ENCODE measurements at regions not wholly inside any gene's neighbourhood (a gene's known extent, or its start where the extent isn't known, plus 50 kb on each side); places are given as distances from the start of the nearest gene placed in this dataset.

DNA sequence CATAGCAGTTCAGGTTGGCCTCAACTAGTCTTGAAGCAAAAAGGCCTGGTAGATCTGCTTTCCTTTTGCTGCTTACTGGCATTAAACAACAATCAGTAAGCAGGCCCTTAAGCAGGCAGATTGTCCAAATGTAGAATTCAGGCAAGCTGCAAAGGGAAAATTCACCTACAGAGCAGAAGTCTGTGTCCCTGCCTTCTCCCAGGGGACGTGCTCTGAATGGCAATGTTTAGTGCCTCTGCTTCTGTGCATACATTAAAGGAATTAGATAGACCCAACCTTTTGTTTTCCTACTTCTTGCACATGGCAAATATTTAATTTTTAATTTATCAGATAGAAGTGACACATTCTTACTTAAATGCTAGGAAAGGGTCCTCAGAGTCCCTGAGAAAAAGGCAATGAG, 328.8 kb upstream of the PIK3R1 start:
- TF ChIP-seq POLR2A (IDR thresholded peaks at IDR 0.05) (no peak), CTCF (IDR thresholded peaks at IDR 0.05) (no peak), EP300 (IDR thresholded peaks at IDR 0.05) (no peak)

All from tibial nerve (tissue), 4 donors.